ENCODE measurements at regions not wholly inside any gene's neighbourhood (a gene's known extent, or its start where the extent isn't known, plus 50 kb on each side); places are given as distances from the start of the nearest gene placed in this dataset.

- Histone ChIP-seq H3K4me3 (no peak overlapping the region), H3K9me3 (no peaks in the 10 kb centered on the region), H3K4me1 (no peaks in the 10 kb centered on the region), H3K27ac (no peak overlapping the region), H3K4me2 (no peak overlapping the region)
- CTCF ChIA-PET = interaction anchor here (1.2 kb wide), 1 partner anchor 31 kb away, joined by 6 read pairs; no protein-coding TSS in a partner anchor
- DNase-seq (ENCODE audit: low read depth in 1 of 2, low spot score in 1 of 2) (no peak), FAIRE-seq (no peak), ATAC-seq (no peak)
- 24% methylated on average over 1 of the region's 1 CpG for WGBS (ENCODE audit: missing lambda C conversion rate)
- POLR2A ChIA-PET = no interaction called here
- TF ChIP-seq BHLHE40 (IDR thresholded peaks at IDR 0.05; ENCODE audit: low read depth, low read length) (no peak), FOSL2 (IDR thresholded peaks at IDR 0.05) (no peak), FOSL2 (CRISPR knock-in tag; IDR thresholded peaks at IDR 0.05) (no peak), EHMT2 (IDR thresholded peaks at IDR 0.05; ENCODE audit: low read depth) (no peak), ATOH8 (CRISPR knock-in tag; IDR thresholded peaks at IDR 0.05; ENCODE audit: low read depth) (no peak), RFX5 (IDR thresholded peaks at IDR 0.05) (no peak), ZSCAN20 (CRISPR knock-in tag; IDR thresholded peaks at IDR 0.05) (no peak), ELK1 (IDR thresholded peaks at IDR 0.05; ENCODE audit: low read depth, low read length) (no peak), POLR2AphosphoS2 (conservative IDR thresholded peaks at IDR 0.05; ENCODE audit: low read length) (no peak), CTCF (IDR thresholded peaks at IDR 0.05) (no peak), NR3C1 (IDR thresholded peaks at IDR 0.05) (no peak), HOXB13 (CRISPR knock-in tag; IDR thresholded peaks at IDR 0.05; ENCODE audit: low read depth) (no peak), JUN (IDR thresholded peaks at IDR 0.05) (no peak), CHD4 (IDR thresholded peaks at IDR 0.05; ENCODE audit: borderline replicate concordance) (no peak), KDM5A (IDR thresholded peaks at IDR 0.05) (no peak), PBX3 (IDR thresholded peaks at IDR 0.05) (no peak), TP53 (CRISPR knock-in tag; IDR thresholded peaks at IDR 0.05) (no peak), EHF (CRISPR knock-in tag; IDR thresholded peaks at IDR 0.05) (no peak), E2F6 (IDR thresholded peaks at IDR 0.05; ENCODE audit: borderline replicate concordance, low read depth) (no peak)
Observed at GRCh38 chr5:152595405-152595804, 190.3 kb upstream of the NMUR2 start.

- no peak for FAIRE-seq
- Histone ChIP-seq H3K4me1 (no peaks in the 10 kb centered on the region), H3K4me2 (no peak overlapping the region), H3K4me3 (no peak overlapping the region), H3K27ac (no peak overlapping the region), H3K9me3 (no peaks in the 10 kb centered on the region)
- WGBS (ENCODE audit: missing lambda C conversion rate) = 0% methylated on average over 1 of the region's 1 CpG
- DNase-seq (ENCODE audit: low read depth in 1 of 2, low spot score in 1 of 2) = no peak
- POLR2A ChIA-PET = no interaction called here
- ATAC-seq = no peak
- CTCF ChIA-PET = no interaction called here
- TF ChIP-seq PHF8 (IDR thresholded peaks at IDR 0.05; ENCODE audit: borderline replicate concordance, low read depth) (no peak), HMGXB4 (CRISPR knock-in tag; IDR thresholded peaks at IDR 0.05; ENCODE audit: borderline replicate concordance) (no peak), TFCP2L1 (CRISPR knock-in tag; IDR thresholded peaks at IDR 0.05) (no peak), ESRRA (IDR thresholded peaks at IDR 0.05; ENCODE audit: borderline replicate concordance, low read length) (no peak), ELK1 (IDR thresholded peaks at IDR 0.05; ENCODE audit: low read depth, low read length) (no peak), USF2 (IDR thresholded peaks at IDR 0.05) (no peak), EHMT2 (IDR thresholded peaks at IDR 0.05; ENCODE audit: low read depth) (no peak), RAD21 (conservative IDR thresholded peaks at IDR 0.05 in 1 of 2, IDR thresholded peaks at IDR 0.05 in 1 of 2) (no peak), ZFP36 (IDR thresholded peaks at IDR 0.05; ENCODE audit: borderline replicate concordance, partially characterized antibody) (no peak), CEBPB (IDR thresholded peaks at IDR 0.05) (no peak), MYC (IDR thresholded peaks at IDR 0.05; ENCODE audit: borderline replicate concordance, low read length) (no peak), HOXA7 (CRISPR knock-in tag; IDR thresholded peaks at IDR 0.05) (no peak)
Observed at GRCh38 chr5:152599096-152599495, 194.0 kb upstream of the NMUR2 start.
